ENCODE measurements at regions not wholly inside any gene's neighbourhood (a gene's known extent, or its start where the extent isn't known, plus 50 kb on each side); places are given as distances from the start of the nearest gene placed in this dataset.
"Not testable (repeated sequence)": the region's sequence is repeated elsewhere in the genome, so short reads cannot be mapped to it uniquely, and the experiment has no call there.

- DNase-seq: not testable (repeated sequence)
Observed at GRCh38 chr17:15864061-15864460, 80.9 kb upstream of the ADORA2B start.

GRCh38 chr17:15864472-15864871, 80.5 kb upstream of the ADORA2B start:
- not testable (repeated sequence) for DNase-seq

DNA sequence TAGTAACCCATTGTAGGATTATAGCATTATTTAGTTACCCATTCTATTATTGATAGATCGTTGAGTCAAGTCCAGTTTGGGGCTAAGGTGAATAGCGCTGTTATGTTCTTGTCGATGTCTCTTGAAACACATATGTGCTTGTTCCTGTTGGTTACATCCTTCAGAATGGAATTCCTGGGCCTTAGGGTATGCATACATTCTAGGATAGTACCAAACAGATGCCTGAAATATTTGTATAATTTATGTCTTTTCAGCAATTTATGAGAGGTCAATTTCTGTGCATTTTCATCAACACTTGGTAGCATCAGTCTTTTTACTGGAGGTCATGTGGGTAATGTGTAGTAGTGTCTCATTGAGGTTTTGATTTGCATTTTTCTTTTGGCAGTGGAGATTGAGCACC, 78.9 kb upstream of the ADORA2B start:
- DNase-seq: not testable (repeated sequence)

- DNase-seq: not testable (repeated sequence)
Observed at GRCh38 chr17:15867331-15867730, 77.6 kb upstream of the ADORA2B start.

GRCh38 chr17:15869868-15870267, 75.1 kb upstream of the ADORA2B start:
- DNase-seq: not testable (repeated sequence)

- not testable (repeated sequence) for DNase-seq
Observed at GRCh38 chr17:15872677-15873076, 72.3 kb upstream of the ADORA2B start.

GRCh38 chr17:15877882-15878500, 66.9 kb upstream of the ADORA2B start:
- DNase-seq: not testable (repeated sequence)

DNA sequence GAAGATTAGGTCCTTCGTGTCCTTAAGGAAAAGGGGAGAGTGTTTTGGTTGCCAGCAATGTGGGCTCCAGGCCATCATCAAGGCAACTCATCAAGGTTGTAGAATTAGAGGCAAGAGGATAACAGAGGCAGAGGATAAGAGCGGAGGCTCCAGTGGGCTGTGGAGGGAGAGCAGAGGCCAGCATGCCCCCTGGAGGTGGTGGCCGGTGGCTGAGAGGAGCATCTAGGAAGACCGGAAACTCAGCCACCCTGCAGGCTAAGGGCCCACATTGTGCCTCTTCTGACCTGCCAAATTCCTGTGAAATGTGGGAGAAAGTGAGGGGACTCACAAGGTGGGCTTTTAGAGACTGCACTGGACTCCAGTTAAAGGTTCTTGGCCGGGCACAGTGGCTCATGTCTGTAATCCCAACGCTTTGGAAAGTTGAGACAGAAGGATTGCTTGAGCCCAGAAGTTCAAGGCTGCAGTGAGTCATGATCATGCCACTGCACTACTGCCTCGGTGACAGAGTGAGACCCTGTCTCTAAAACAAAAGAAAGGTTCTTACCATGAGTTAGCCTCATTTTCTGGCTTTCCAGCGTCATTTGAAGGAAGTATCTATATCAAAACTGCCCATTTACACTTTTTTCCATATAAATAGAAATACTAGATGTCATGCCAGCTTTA, 62.7 kb upstream of the ADORA2B start:
- DNase-seq: no peak

DNA sequence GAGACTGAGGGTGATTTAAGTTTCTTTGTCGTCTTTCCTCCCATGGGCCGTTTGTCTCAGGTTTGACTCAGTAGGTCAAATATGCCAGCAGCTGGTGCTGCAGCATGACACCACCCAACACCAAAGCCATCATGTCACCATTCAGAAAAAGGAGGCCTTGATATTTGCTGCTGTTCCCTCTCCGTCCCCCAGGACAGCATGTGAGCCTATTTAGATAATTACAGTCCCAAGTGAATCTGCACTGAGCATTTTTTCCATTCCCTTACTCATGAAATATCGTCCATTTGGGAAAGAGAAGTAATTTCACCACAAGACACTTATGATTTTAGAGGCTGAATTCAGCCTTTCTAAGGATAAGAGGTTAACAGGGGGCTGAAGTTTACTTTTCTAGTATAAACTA, 62.2 kb upstream of the ADORA2B start:
- no peak for DNase-seq

GRCh38 chr17:15883617-15884111, 61.3 kb upstream of the ADORA2B start:
- DNase-seq: no peak

DNA sequence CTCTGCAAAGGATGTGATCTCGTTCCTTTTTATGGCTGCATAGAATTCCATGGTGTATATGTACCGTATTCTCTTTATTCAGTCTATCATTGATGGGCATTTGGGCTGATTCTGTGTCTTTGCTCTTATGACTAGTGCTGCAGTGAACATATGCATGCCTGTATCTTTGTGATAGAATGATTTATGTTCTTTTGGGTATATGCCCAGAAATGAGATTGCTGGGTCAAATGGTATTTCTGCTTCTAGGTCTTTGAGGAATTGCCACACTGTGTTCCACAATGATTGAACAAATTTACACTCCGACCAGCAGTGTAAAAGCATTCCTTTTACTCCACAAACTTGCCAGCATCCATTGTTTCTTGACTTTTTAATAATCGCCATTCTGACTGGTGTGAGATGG, 60.2 kb upstream of the ADORA2B start:
- no peak for DNase-seq

- DNase-seq: no peak
Observed at GRCh38 chr17:15885770-15886169, 59.2 kb upstream of the ADORA2B start.

- DNase-seq: no peak
Observed at GRCh38 chr17:15886221-15886620, 58.7 kb upstream of the ADORA2B start.

GRCh38 chr17:15886804-15887203, 58.1 kb upstream of the ADORA2B start:
- DNase-seq: no peak

- DNase-seq: no peak
Observed at GRCh38 chr17:15888436-15888835, 56.5 kb upstream of the ADORA2B start.

GRCh38 chr17:15890279-15890892, 54.5 kb upstream of the ADORA2B start:
- no peak for DNase-seq

GRCh38 chr17:15891318-15891717, 53.6 kb upstream of the ADORA2B start:
- no peak for DNase-seq

- no peak for DNase-seq
Observed at GRCh38 chr17:15892244-15892643, 52.7 kb upstream of the ADORA2B start.

DNA sequence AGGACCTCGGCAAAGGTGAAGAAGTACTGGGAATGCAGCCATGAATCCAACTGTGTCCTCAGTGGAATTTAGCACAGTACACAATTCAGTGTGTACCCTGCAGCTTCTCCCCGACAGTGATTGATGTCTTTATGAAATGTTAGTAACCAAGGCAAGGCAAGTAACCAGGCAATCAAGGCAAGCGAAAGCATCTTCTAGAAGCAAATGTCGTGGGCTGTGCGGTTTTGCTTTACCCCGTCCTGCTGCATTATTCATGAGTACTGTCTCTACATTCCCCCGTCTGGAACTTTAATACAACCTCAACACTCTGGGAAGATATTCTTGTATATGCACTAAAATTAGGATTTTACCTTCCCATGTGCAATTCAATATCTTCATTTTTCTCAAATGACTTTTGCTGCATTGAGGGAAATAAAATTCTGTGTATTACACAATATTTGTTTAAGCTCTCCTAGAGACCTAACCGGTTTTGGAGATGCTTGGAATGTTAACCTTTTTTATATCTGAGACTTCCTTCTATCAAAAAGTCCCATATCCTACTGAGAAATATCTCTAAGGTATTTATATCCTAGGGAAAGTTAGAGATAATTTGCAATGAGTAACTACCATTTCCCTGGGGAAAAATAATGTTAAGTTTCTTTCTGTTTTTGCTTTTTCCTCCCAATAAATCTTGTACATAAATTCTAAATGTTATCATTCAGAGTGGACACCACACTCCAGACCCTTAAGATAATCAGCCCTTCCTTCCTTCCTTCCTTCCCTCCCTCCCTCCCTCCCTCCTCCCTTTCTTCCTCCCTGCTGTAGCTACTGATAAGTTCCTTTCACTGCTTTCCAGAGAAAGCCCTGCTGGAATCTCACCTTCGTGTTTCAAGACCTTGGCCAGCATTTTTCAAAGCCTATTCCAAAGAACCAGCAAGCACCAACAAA, 51.9 kb upstream of the ADORA2B start:
- no peak for DNase-seq

- DNase-seq: no peak
Observed at GRCh38 chr17:15893658-15894024, 51.3 kb upstream of the ADORA2B start.

GRCh38 chr17:15894258-15894657, 50.7 kb upstream of the ADORA2B start:
- DNase-seq: no peak

DNA sequence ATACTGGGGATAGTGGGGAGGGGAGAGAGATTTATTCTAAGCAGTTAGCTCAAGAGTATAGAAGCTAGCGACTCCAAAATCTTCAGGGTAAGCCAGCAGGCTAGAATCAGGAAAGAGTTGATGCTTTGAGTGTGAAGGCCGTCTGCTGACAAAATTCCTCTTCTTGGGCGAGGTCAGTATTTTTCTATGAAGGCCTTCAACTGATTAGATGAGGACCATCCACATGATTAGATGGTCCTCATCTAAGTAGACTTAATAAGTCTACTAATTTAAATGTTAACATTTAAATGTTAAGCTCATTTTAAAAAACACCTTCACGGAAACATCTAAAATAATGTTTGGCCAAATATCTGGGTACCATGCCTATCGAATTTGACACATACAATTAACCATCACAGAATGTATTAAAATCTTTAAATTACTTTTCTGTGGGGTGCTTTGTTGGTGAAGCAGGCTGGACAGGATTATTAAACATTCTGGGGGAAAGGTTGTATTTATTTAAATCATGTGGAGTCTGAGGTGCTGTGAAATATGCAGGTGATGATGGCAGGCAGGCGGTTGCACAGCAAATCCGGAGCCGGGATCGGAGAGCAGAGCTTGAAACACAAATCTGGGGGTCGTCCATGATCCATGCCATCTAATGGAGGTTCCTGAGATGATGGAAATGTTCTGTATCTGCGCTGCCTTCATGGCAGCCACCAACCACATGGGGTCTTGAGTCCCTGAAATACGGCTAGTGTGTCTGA, 49.8 kb upstream of the ADORA2B start:
- no peak for DNase-seq

Measured in NCI-H1694 treated with DMSO at 0.1 percent for 48 hours (cell line).